Right cardiac atrium (tissue), 5 donors: ENCODE measurements at regions not wholly inside any gene's neighbourhood (a gene's known extent, or its start where the extent isn't known, plus 50 kb on each side); places are given as distances from the start of the nearest gene placed in this dataset.

Experiments used
- ATAC-seq, 2 donors: fragments of 200-7000 bp; cut with Tn5 transposase; one replicate each; pipeline versions ENCODE4 v1.8.0 to v1.9.1; 2020; ENCODE audit warnings: moderate library complexity in 2 of 2, mild to moderate bottlenecking in 1 of 2
- DNase-seq, 3 donors: peaks; one replicate each; pipeline ENCODE4 v3.0.0-alpha.2; 2020
- H3K27ac ChIP-seq: one replicate; pipeline ENCODE4 v1.5.1; 2013; ENCODE audit warnings: mild to moderate bottlenecking, low read length, control low read depth, moderate library complexity
- H3K27me3 ChIP-seq: one replicate; pipeline ENCODE4 v1.6.1; 2013; ENCODE audit not compliant: control insufficient read depth, insufficient read depth
- H3K4me1 ChIP-seq: one replicate; pipeline ENCODE4 v1.6.1; 2013; ENCODE audit warnings: low read length; ENCODE audit not compliant: control insufficient read depth, insufficient read depth
- H3K4me3 ChIP-seq: one replicate; pipeline ENCODE4 v1.5.1; 2013; ENCODE audit warnings: low read length, control low read depth
- H3K9me3 ChIP-seq: one replicate; pipeline ENCODE4 v1.6.1; 2013; ENCODE audit warnings: low read length; ENCODE audit not compliant: control insufficient read depth
- WGBS: extraction: QIAGEN DNeasy Blood & Tissue Kit; methylation state at CpG from one replicate; pipeline ENCODE4 v1.1.7; 2013; 5-methylcytosine and 5-hydroxymethylcytosine counted together
- intact Hi-C, 4 donors: fragments of 100-400 bp; cut with DNase I; formaldehyde crosslinking; loops; one replicate each; pipeline versions ENCODE4 v1.11.0 to v1.14.0; 2022 to 2023
- donor health status: healthy with polysubstance abuse.
- donor health status: DM: no; HTN: yes; CAD: no.
- donor health status: DM: no; HTN: no; CAD: no.
- donor health status: DM: no; HTN: yes; CAD: no; lungs with severe emphysema.
- donor health status: DM: yes; HTN: yes; CAD: no.

GRCh38 chr3:191859531-191859930 is 398.6 kb downstream of the PYDC2 start:
- no peaks in the 10 kb centered on the region for H3K9me3 ChIP-seq
- ATAC-seq = no peak
- no peak for DNase-seq
- H3K4me3 ChIP-seq = no peak overlapping the region
- H3K4me1 ChIP-seq = no peaks in the 10 kb centered on the region
- WGBS = 91% methylated on average over 3 of the region's 3 CpGs
- intact Hi-C loops = no loop called here
- H3K27me3 ChIP-seq = no peaks in the 10 kb centered on the region
- H3K27ac ChIP-seq = no peak overlapping the region

GRCh38 chr3:191869738-191870415 is 408.9 kb downstream of the PYDC2 start:
- no peak for DNase-seq
- WGBS = 62% methylated on average over 5 of the region's 5 CpGs
- intact Hi-C loops = no loop called here

GRCh38 chr3:191873736-191874135 is 412.8 kb downstream of the PYDC2 start:
- Histone ChIP-seq H3K27ac (no peak overlapping the region), H3K27me3 (no peaks in the 10 kb centered on the region), H3K4me1 (no peaks in the 10 kb centered on the region), H3K4me3 (no peak overlapping the region), H3K9me3 (no peaks in the 10 kb centered on the region)
- intact Hi-C loops = no loop called here
- DNase-seq = no peak
- ATAC-seq = no peak
- WGBS = 90% methylated on average over 2 of the region's 2 CpGs

More at GRCh38 chr3:191869738-191870415, 408.9 kb downstream of the PYDC2 start:
- ATAC-seq = no peak
- Histone ChIP-seq H3K27ac (no peak overlapping the region), H3K4me1 (no peaks in the 10 kb centered on the region), H3K27me3 (no peaks in the 10 kb centered on the region), H3K9me3 (no peaks in the 10 kb centered on the region), H3K4me3 (no peak overlapping the region)

GRCh38 chr3:191882289-191882688 is 421.3 kb downstream of the PYDC2 start:
- H3K4me1 ChIP-seq = no peaks in the 10 kb centered on the region
- H3K27me3 ChIP-seq = no peaks in the 10 kb centered on the region
- intact Hi-C loops = no loop called here
- H3K27ac ChIP-seq = no peak overlapping the region
- peak in 1 of 2 donors; percentile 73 for ATAC-seq
- H3K4me3 ChIP-seq = no peak overlapping the region
- no peak for DNase-seq
- H3K9me3 ChIP-seq = no peaks in the 10 kb centered on the region
- WGBS = 27% methylated on average over 3 of the region's 3 CpGs

GRCh38 chr3:191884132-191884531 is 423.2 kb downstream of the PYDC2 start:
- no peaks in the 10 kb centered on the region for H3K27me3 ChIP-seq
- ATAC-seq = no peak
- no peaks in the 10 kb centered on the region for H3K4me1 ChIP-seq
- no peak overlapping the region for H3K27ac ChIP-seq
- intact Hi-C loops = no loop called here
- DNase-seq = no peak
- H3K9me3 ChIP-seq = no peaks in the 10 kb centered on the region
- H3K4me3 ChIP-seq = no peak overlapping the region

GRCh38 chr3:191889106-191889505 is 428.1 kb downstream of the PYDC2 start:
- H3K27me3 ChIP-seq = no peaks in the 10 kb centered on the region
- intact Hi-C loops = no loop called here
- WGBS = 62% methylated on average over 5 of the region's 5 CpGs
- ATAC-seq (no peak), DNase-seq (no peak)
- H3K27ac ChIP-seq = no peak overlapping the region
- no peaks in the 10 kb centered on the region for H3K9me3 ChIP-seq
- H3K4me3 ChIP-seq = no peak overlapping the region
- H3K4me1 ChIP-seq = no peaks in the 10 kb centered on the region

- 47% methylated on average over 1 of the region's 1 CpG for WGBS
- no peak for ATAC-seq
- Histone ChIP-seq H3K27ac (no peak overlapping the region), H3K4me1 (no peaks in the 10 kb centered on the region), H3K27me3 (no peaks in the 10 kb centered on the region), H3K4me3 (no peak overlapping the region), H3K9me3 (no peaks in the 10 kb centered on the region)
- DNase-seq = no peak
- intact Hi-C loops = no loop called here
Observed at GRCh38 chr3:191889756-191890155, 428.8 kb downstream of the PYDC2 start.

- Histone ChIP-seq H3K4me3 (no peak overlapping the region), H3K27me3 (no peaks in the 10 kb centered on the region), H3K27ac (no peak overlapping the region), H3K4me1 (no peaks in the 10 kb centered on the region), H3K9me3 (no peaks in the 10 kb centered on the region)
- no peak for DNase-seq
- intact Hi-C loops = no loop called here
- ATAC-seq = no peak
- 67% methylated on average over 1 of the region's 1 CpG for WGBS
Observed at GRCh38 chr3:191894406-191894805, 433.4 kb downstream of the PYDC2 start.

GRCh38 chr3:191901741-191902140 is 440.8 kb downstream of the PYDC2 start:
- Histone ChIP-seq H3K27me3 (no peaks in the 10 kb centered on the region), H3K4me1 (no peaks in the 10 kb centered on the region), H3K27ac (no peak overlapping the region), H3K9me3 (no peaks in the 10 kb centered on the region), H3K4me3 (no peak overlapping the region)
- WGBS = 79% methylated on average over 2 of the region's 2 CpGs
- ATAC-seq (no peak), DNase-seq (no peak)
- intact Hi-C loops = no loop called here

- no peaks in the 10 kb centered on the region for H3K4me1 ChIP-seq
- intact Hi-C loops = no loop called here
- H3K27me3 ChIP-seq = no peaks in the 10 kb centered on the region
- ATAC-seq (no peak), DNase-seq (no peak)
- 79% methylated on average over 11 of the region's 11 CpGs for WGBS
- H3K9me3 ChIP-seq = no peaks in the 10 kb centered on the region
- no peak overlapping the region for H3K27ac ChIP-seq
- no peak overlapping the region for H3K4me3 ChIP-seq
Observed at GRCh38 chr3:191912616-191913204, 451.7 kb downstream of the PYDC2 start.

GRCh38 chr3:191915712-191916111 is 454.7 kb downstream of the PYDC2 start:
- DNase-seq (no peak), ATAC-seq (no peak)
- no peak overlapping the region for H3K4me3 ChIP-seq
- H3K9me3 ChIP-seq = no peaks in the 10 kb centered on the region
- no peaks in the 10 kb centered on the region for H3K27me3 ChIP-seq
- intact Hi-C loops = no loop called here
- no peak overlapping the region for H3K27ac ChIP-seq
- 54% methylated on average over 2 of the region's 2 CpGs for WGBS
- H3K4me1 ChIP-seq = no peaks in the 10 kb centered on the region
